ENCODE measurements at regions not wholly inside any gene's neighbourhood (a gene's known extent, or its start where the extent isn't known, plus 50 kb on each side); places are given as distances from the start of the nearest gene placed in this dataset.
"Not testable (repeated sequence)": the region's sequence is repeated elsewhere in the genome, so short reads cannot be mapped to it uniquely, and the experiment has no call there.

GRCh38 chr17:83204230-83204725 lies 124.9 kb downstream of the METRNL start:
- no peak for DNase-seq (ENCODE audit: low spot score)

GRCh38 chr17:83204736-83205386 lies 125.5 kb downstream of the METRNL start:
- DNase-seq (ENCODE audit: low spot score) = not testable (repeated sequence)

- peak; percentile 57 for DNase-seq (ENCODE audit: low spot score)
Measured at GRCh38 chr17:83205387-83206035, 126.1 kb downstream of the METRNL start.

- not testable (repeated sequence) for DNase-seq (ENCODE audit: low spot score)
Measured at GRCh38 chr17:83206036-83206394, 126.6 kb downstream of the METRNL start.

- DNase-seq (ENCODE audit: low spot score) = not testable (repeated sequence)
Measured at GRCh38 chr17:83206819-83207588, 127.6 kb downstream of the METRNL start.

- DNase-seq (ENCODE audit: low spot score) = not testable (repeated sequence)
Measured at GRCh38 chr17:83247001-83247400, 167.6 kb downstream of the METRNL start.

Measured in hematopoietic multipotent progenitor cell treated with erythropoietin and hydrocortisone succinate and interleukin-3 and kit ligand, for 17 days (in vitro differentiated cells).